GM12878 (cell line): ENCODE measurements at regions not wholly inside any gene's neighbourhood (a gene's known extent, or its start where the extent isn't known, plus 50 kb on each side); places are given as distances from the start of the nearest gene placed in this dataset.
"Not testable (repeated sequence)": the region's sequence is repeated elsewhere in the genome, so short reads cannot be mapped to it uniquely, and the experiment has no call there.

Experiments used
- EGR1 ChIP-seq, 2 experiments: IDR thresholded peaks; 1 replicate in 1 of 2; 2 replicates in 1 of 2; pipeline ENCODE4 v1.6.1; 2011 to 2012; ENCODE audit warnings: low read depth in 2 of 2, low read length in 2 of 2, borderline replicate concordance in 1 of 2, mild to moderate bottlenecking in 1 of 2, moderate library complexity in 1 of 2
- FOS ChIP-seq: IDR thresholded peaks from 3 replicates; pipeline ENCODE4 v1.6.1; 2011; ENCODE audit warnings: borderline replicate concordance; ENCODE audit not compliant: insufficient read length; ENCODE audit errors: extremely low read depth
- IKZF1 ChIP-seq: fragments of 450-650 bp; conservative IDR thresholded peaks from 2 replicates; pipeline ENCODE4 v1.6.1; 2017; ENCODE audit warnings: antibody characterized with exemption, mild to moderate bottlenecking
- MAX ChIP-seq: IDR thresholded peaks from 2 replicates; pipeline ENCODE4 v1.6.1; 2012; ENCODE audit warnings: low read depth, low read length, improper control_type of control experiment
- MXI1 ChIP-seq: fragments of 150-350 bp; IDR thresholded peaks from 2 replicates; pipeline ENCODE4 v1.6.1; 2011; ENCODE audit warnings: low read depth, mild to moderate bottlenecking, inconsistent platforms, low read length, improper control_type of control experiment
- RB1 ChIP-seq: fragments of 450-650 bp; formaldehyde crosslinking; IDR thresholded peaks from 2 replicates; pipeline ENCODE4 v1.6.1; 2017; ENCODE audit warnings: mild to moderate bottlenecking, borderline replicate concordance
- REST ChIP-seq: IDR thresholded peaks from 2 replicates; pipeline ENCODE4 v1.6.1; 2012; ENCODE audit warnings: mild to moderate bottlenecking, low read depth, low read length
- SIN3A ChIP-seq: IDR thresholded peaks from 2 replicates; pipeline ENCODE4 v1.6.1; 2012; ENCODE audit warnings: low read depth, low read length, improper control_type of control experiment
- SP1 ChIP-seq: IDR thresholded peaks from one replicate; pipeline ENCODE4 v1.6.1; 2011; ENCODE audit warnings: low read depth, low read length
- YY1 ChIP-seq: IDR thresholded peaks from 2 replicates; pipeline ENCODE4 v1.6.1; 2011; ENCODE audit warnings: low read depth, mild to moderate bottlenecking, low read length

DNA sequence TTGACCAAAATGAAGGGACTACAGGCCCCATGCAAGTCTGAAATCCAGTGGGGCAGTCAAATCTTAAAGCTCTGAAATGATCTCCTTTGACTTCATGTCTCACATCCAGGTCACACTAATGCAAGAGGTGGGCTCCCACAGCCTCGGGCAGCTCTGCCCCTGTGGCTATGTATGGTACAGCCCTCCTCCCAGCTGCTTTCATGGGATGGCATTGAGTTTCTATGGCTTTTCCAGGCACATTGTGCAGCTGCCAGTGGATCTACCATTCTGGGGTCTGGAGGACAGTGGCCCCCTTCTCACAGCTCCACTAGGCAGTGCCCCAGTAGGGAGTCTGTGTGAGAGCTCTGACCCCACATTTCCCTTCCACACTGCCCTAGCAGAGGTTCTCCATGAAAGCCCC lies 107.0 kb upstream of the FRMD1 start:
- not testable (repeated sequence) for TF ChIP-seq IKZF1; SIN3A; MAX; EGR1 (IDR thresholded peaks at IDR 0.05; ENCODE audit: borderline replicate concordance in 1 of 2, low read depth in 2 of 2, low read length in 2 of 2); MXI1; REST; YY1; RB1; SP1; FOS
